ENCODE measurements at regions not wholly inside any gene's neighbourhood (a gene's known extent, or its start where the extent isn't known, plus 50 kb on each side); places are given as distances from the start of the nearest gene placed in this dataset.

DNA sequence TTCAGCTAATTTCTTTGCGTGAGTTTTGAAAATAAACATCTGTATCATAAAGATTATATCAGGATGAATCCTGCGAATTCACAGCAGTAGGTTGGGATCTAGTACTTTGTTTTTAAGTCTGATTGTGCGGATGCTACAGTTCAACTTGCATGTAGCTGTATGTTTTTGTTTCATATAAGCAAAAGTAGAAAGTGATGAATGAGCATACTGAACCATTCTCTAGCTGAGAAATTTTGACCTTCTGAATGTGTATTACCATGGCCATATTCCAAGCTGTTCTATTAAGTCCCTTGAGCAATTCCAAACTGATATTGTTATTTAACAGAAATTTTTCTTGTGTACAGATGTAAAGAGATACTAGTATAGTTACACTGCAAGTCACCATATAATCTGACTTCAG lies 358.8 kb upstream of the MEOX2 start:
- TF ChIP-seq, protein P1, sequence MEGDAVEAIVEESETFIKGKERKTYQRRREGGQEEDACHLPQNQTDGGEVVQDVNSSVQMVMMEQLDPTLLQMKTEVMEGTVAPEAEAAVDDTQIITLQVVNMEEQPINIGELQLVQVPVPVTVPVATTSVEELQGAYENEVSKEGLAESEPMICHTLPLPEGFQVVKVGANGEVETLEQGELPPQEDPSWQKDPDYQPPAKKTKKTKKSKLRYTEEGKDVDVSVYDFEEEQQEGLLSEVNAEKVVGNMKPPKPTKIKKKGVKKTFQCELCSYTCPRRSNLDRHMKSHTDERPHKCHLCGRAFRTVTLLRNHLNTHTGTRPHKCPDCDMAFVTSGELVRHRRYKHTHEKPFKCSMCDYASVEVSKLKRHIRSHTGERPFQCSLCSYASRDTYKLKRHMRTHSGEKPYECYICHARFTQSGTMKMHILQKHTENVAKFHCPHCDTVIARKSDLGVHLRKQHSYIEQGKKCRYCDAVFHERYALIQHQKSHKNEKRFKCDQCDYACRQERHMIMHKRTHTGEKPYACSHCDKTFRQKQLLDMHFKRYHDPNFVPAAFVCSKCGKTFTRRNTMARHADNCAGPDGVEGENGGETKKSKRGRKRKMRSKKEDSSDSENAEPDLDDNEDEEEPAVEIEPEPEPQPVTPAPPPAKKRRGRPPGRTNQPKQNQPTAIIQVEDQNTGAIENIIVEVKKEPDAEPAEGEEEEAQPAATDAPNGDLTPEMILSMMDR (IDR thresholded peaks at IDR 0.05; ENCODE audit: borderline replicate concordance, insufficient read depth, low read depth, low read length) = no peak
- no peak overlapping the region for H3K4me3 ChIP-seq (ENCODE audit: low read depth, low read length)

DNA sequence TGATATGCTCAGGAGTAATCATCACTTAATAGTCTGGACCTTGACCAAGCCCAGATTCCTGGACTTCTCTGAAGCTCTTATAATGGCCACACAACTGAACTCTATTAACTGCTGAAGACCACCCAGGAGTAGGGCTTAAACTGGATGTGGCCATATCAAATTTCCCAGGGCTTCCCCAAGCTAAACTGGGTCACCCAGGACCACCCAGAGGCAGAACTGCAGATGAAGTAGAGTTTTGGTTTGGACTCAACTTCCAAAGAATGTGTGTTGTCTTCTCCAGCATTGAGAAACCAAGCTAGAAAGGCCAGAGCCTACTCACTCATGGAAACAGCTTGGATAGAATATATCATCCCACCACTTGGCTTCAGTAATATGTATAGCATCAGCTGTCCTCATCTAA lies 358.2 kb upstream of the MEOX2 start:
- TF ChIP-seq, protein P1 (IDR thresholded peaks at IDR 0.05; ENCODE audit: borderline replicate concordance, insufficient read depth, low read depth, low read length) = no peak
- no peak overlapping the region for H3K4me3 ChIP-seq (ENCODE audit: low read depth, low read length)

DNA sequence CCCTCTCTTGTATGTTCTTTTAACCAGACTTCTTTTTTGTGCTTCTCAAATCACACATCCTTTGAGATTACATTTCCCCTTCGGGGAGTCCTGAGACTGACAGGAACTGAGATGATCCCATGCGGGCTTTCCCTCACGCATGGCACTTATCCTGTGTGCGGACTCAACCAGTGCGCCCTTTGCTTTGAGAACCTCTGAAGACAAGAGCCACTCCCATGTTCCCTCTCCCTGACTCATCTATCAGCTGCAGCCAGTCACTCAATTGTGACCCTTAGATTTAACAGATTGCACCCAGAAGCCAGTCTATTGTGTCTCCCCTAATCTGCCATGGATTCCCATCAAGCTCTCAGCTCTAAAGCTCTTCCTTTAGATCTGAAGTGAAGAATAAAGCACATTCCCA lies 353.9 kb upstream of the MEOX2 start:
- H3K4me3 ChIP-seq (ENCODE audit: low read depth, low read length) = no peak overlapping the region
- TF ChIP-seq, protein P1 (IDR thresholded peaks at IDR 0.05; ENCODE audit: borderline replicate concordance, insufficient read depth, low read depth, low read length) = no peak

DNA sequence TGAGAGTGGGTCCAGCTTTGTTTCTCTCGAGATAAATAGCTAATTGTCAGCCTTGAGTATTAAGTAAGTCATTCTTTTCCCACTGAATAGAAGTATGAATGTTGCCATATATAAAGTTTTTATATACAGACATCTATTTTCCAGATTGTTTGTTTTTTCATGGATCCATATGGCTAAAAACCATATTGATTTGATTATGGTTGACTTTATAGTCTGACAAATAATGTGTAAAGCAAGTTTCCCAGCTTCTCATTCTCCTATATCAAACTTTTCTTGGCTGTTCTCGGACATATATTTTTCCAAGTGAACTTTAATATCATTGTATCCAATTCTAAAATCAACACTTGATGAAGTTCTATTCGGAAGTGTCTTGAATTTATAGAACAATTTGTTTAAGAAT lies 352.4 kb upstream of the MEOX2 start:
- TF ChIP-seq, protein P1 (IDR thresholded peaks at IDR 0.05; ENCODE audit: borderline replicate concordance, insufficient read depth, low read depth, low read length) = no peak
- H3K4me3 ChIP-seq (ENCODE audit: low read depth, low read length) = no peak overlapping the region

DNA sequence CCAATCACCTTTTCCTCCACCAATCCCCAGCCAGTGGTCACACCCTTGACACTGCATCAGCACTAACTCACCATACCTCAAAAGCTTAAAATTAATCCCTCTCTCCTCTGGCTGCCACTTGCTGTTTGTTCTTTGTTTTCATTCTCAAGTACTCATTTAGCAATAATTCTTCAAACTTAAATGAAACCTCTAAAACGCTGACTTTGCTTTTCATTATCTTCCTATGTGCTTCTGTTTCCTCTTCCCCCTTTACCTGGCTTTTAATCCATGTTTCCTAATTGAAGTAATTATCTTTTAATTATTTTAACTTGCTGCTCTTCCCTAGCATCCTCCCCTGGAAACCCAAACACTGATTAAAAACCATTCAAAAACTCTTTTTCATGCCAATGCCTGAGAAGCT lies 348.9 kb upstream of the MEOX2 start:
- H3K4me3 ChIP-seq (ENCODE audit: low read depth, low read length) = no peak overlapping the region
- TF ChIP-seq, protein P1 (IDR thresholded peaks at IDR 0.05; ENCODE audit: borderline replicate concordance, insufficient read depth, low read depth, low read length) = no peak

DNA sequence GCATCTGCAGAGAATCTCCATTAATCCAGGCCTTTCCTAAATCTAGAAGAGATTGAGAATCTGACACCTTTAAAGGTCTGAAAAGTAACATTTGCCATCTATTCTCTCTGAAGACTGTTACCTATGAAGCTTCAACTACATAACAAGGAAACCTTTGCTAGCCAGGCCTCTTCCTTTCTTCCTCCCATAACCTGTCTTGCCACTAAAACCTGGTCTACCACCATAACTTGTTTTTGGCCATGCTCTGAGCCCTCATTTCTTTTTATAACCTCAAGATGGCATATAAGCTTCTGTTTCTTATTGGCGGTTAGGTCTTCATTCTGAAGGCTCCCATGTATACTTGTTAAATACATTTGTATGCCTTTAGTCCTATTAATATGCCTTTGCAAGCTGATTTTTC lies 348.4 kb upstream of the MEOX2 start:
- H3K4me3 ChIP-seq (ENCODE audit: low read depth, low read length) = no peak overlapping the region
- TF ChIP-seq, protein P1 (IDR thresholded peaks at IDR 0.05; ENCODE audit: borderline replicate concordance, insufficient read depth, low read depth, low read length) = no peak

DNA sequence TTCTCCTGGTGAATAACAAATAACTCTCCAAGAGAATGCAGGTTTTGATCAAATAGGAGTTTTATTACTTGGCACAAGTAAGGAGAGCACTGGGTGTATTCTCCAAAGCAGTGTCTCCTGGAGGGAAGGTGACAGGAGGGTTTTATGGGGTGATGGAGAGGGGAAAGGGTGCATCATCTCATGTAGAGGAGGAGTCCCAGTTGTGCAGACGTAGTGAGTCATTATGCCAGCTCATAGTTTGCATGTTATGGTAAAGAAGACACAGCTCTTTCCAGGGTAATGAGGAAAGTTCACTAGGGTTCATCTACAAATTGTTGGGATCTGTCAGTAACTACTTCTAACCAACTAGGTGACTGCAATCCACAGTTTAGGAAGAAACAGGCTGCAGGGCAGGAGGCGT lies 347.9 kb upstream of the MEOX2 start:
- TF ChIP-seq, protein P1 (IDR thresholded peaks at IDR 0.05; ENCODE audit: borderline replicate concordance, insufficient read depth, low read depth, low read length) = no peak
- no peak overlapping the region for H3K4me3 ChIP-seq (ENCODE audit: low read depth, low read length)

Data from GM12875 (cell line).